GM18502 (cell line): ENCODE measurements at regions not wholly inside any gene's neighbourhood (a gene's known extent, or its start where the extent isn't known, plus 50 kb on each side); places are given as distances from the start of the nearest gene placed in this dataset.
"Not testable (repeated sequence)": the region's sequence is repeated elsewhere in the genome, so short reads cannot be mapped to it uniquely, and the experiment has no call there.

Source experiments
- ATAC-seq: cut with Tn5 transposase; IDR thresholded peaks from one replicate; pipeline ENCODE4 v1.9.1; 2021; ENCODE audit warnings: mild to moderate bottlenecking; ENCODE audit not compliant: unreplicated experiment, poor library complexity

- ATAC-seq = no peak
These were observed 724.9 kb downstream of the MAT2B start for GRCh38 chr5:164230341-164230740.

- no peak for ATAC-seq
These were observed 728.4 kb downstream of the MAT2B start for GRCh38 chr5:164233791-164234190.

- no peak for ATAC-seq
These were observed 728.9 kb downstream of the MAT2B start for GRCh38 chr5:164234321-164234720.

GRCh38 chr5:164235300-164235891 is 730.0 kb downstream of the MAT2B start:
- ATAC-seq = no peak

- ATAC-seq = no peak
These were observed 732.1 kb downstream of the MAT2B start for GRCh38 chr5:164237486-164237885.

GRCh38 chr5:164251781-164252180 is 746.4 kb downstream of the MAT2B start:
- ATAC-seq = not testable (repeated sequence)

GRCh38 chr5:164253764-164254163 is 748.3 kb downstream of the MAT2B start:
- ATAC-seq = no peak

GRCh38 chr5:164255598-164256213 is 750.3 kb downstream of the MAT2B start:
- no peak for ATAC-seq

- no peak for ATAC-seq
These were observed 750.9 kb downstream of the MAT2B start for GRCh38 chr5:164256351-164256750.

GRCh38 chr5:164256954-164257353 is 751.5 kb downstream of the MAT2B start:
- no peak for ATAC-seq

- ATAC-seq = no peak
These were observed 760.1 kb downstream of the MAT2B start for GRCh38 chr5:164265566-164265965.

- no peak for ATAC-seq
These were observed 761.2 kb downstream of the MAT2B start for GRCh38 chr5:164266571-164266970.

GRCh38 chr5:164277720-164278119 is 772.3 kb downstream of the MAT2B start:
- peak; percentile 65 for ATAC-seq

GRCh38 chr5:164289526-164289925 is 784.1 kb downstream of the MAT2B start:
- ATAC-seq = no peak

- no peak for ATAC-seq
These were observed 791.2 kb downstream of the MAT2B start for GRCh38 chr5:164296603-164297080.

- no peak for ATAC-seq
These were observed 792.7 kb downstream of the MAT2B start for GRCh38 chr5:164298165-164298564.

- ATAC-seq = no peak
These were observed 794.9 kb downstream of the MAT2B start for GRCh38 chr5:164300295-164300694.

GRCh38 chr5:164301136-164301535 is 795.7 kb downstream of the MAT2B start:
- ATAC-seq = no peak

GRCh38 chr5:164301708-164302107 is 796.3 kb downstream of the MAT2B start:
- ATAC-seq = no peak

GRCh38 chr5:164302533-164303235 is 797.3 kb downstream of the MAT2B start:
- ATAC-seq = no peak

- no peak for ATAC-seq
These were observed 798.3 kb downstream of the MAT2B start for GRCh38 chr5:164303646-164304215.
